ENCODE measurements at regions not wholly inside any gene's neighbourhood (a gene's known extent, or its start where the extent isn't known, plus 50 kb on each side); places are given as distances from the start of the nearest gene placed in this dataset.

- Histone ChIP-seq H4K20me1 (ENCODE audit: insufficient read depth) (no peaks in the 10 kb centered on the region), H3K9me3 (no peaks in the 10 kb centered on the region; the same call in 1 of the 2 replicates), H3K4me2 (no peak overlapping the region), H3K79me2 (ENCODE audit: insufficient read depth) (peaks cover 3% of the 10 kb centered on the region; the same call in 1 of the 2 replicates), H3K4me3 (ENCODE audit: low read depth in 2 of 2, low read length in 1 of 2) (no peak overlapping the region), H3K4me1 (ENCODE audit: control insufficient read depth in 1 of 2, insufficient read depth in 2 of 2, low read depth in 1 of 2, low read length in 1 of 2) (peaks cover 0 to 24% of the 10 kb centered on the region in 2 experiments; a peak in 1 of 4 replicates), H3F3A (replicated peaks; ENCODE audit: insufficient read depth) (peaks cover 3% of the 10 kb centered on the region), H3K36me3 (replicated peaks in 1 of 2; ENCODE audit: control insufficient read depth in 1 of 2, insufficient read depth in 2 of 2, low read length in 1 of 2) (no peaks in the 10 kb centered on the region), H3K9me2 (no peaks in the 10 kb centered on the region), H3K27me3 (ENCODE audit: insufficient read depth) (no peaks in the 10 kb centered on the region), H2AFZ (ENCODE audit: low read depth) (no peak overlapping the region), H3K27ac (ENCODE audit: low read depth in 2 of 2, low read length in 1 of 2) (no peak overlapping the region), H3K9ac (no peak overlapping the region)
- ChIA-PET CTCF (no interaction called here), POLR2A (no interaction called here)
- no peak for TF ChIP-seq MXI1 (IDR thresholded peaks at IDR 0.05; ENCODE audit: low read depth, low read length)
- TF ChIP-seq PBX3 (IDR thresholded peaks at IDR 0.05): no peak
- no peak for TF ChIP-seq YY1 (IDR thresholded peaks at IDR 0.05; ENCODE audit: low read depth)
- no peak for TF ChIP-seq FOXJ3 (CRISPR knock-in tag; IDR thresholded peaks at IDR 0.05)
- TF ChIP-seq IRF3 (IDR thresholded peaks at IDR 0.05; ENCODE audit: low read depth, low read length): no peak
- TF ChIP-seq USF1 (IDR thresholded peaks at IDR 0.05; ENCODE audit: borderline replicate concordance, low read depth): no peak
- no peak for TF ChIP-seq SMC3 (IDR thresholded peaks at IDR 0.05; ENCODE audit: low read depth, low read length)
- no peak for TF ChIP-seq CHD2 (IDR thresholded peaks at IDR 0.05; ENCODE audit: low read length, partially characterized antibody)
- DNase-seq: no peak
- WGBS (ENCODE audit: low lambda C conversion rate): 66% methylated on average over 10 of the region's 10 CpGs
Observed at GRCh38 chr10:43874984-43875383, 226.3 kb upstream of the ZNF32 start.

- Histone ChIP-seq H3K79me2 (ENCODE audit: insufficient read depth) (peaks cover 11% of the 10 kb centered on the region), H3F3A (replicated peaks; ENCODE audit: insufficient read depth) (peaks cover 7% of the 10 kb centered on the region), H3K4me1 (ENCODE audit: control insufficient read depth in 1 of 2, insufficient read depth in 2 of 2, low read depth in 1 of 2, low read length in 1 of 2) (peaks cover 0 to 20% of the 10 kb centered on the region in 2 experiments; a peak in 1 of 4 replicates), H3K36me3 (replicated peaks in 1 of 2; ENCODE audit: control insufficient read depth in 1 of 2, insufficient read depth in 2 of 2, low read length in 1 of 2) (no peaks in the 10 kb centered on the region), H2AFZ (ENCODE audit: low read depth) (no peak overlapping the region), H4K20me1 (ENCODE audit: insufficient read depth) (no peaks in the 10 kb centered on the region), H3K27ac (ENCODE audit: low read depth in 2 of 2, low read length in 1 of 2) (no peak overlapping the region), H3K9me2 (no peaks in the 10 kb centered on the region), H3K4me3 (ENCODE audit: low read depth in 2 of 2, low read length in 1 of 2) (no peak overlapping the region), H3K27me3 (ENCODE audit: insufficient read depth) (no peaks in the 10 kb centered on the region), H3K4me2 (no peak overlapping the region), H3K9me3 (no peaks in the 10 kb centered on the region; the same call in 1 of the 2 replicates), H3K9ac (no peak overlapping the region)
- ChIA-PET POLR2A (no interaction called here), CTCF (no interaction called here)
- DNase-seq: no peak
- no peak for TF ChIP-seq RCOR1 (IDR thresholded peaks at IDR 0.05; ENCODE audit: low read length)
- TF ChIP-seq POLR2AphosphoS5 (IDR thresholded peaks at IDR 0.05; ENCODE audit: low read depth, low read length): no peak
- no peak for TF ChIP-seq EZH2phosphoT487 (IDR thresholded peaks at IDR 0.05; ENCODE audit: borderline replicate concordance, low read depth)
- no peak for TF ChIP-seq CHD2 (IDR thresholded peaks at IDR 0.05; ENCODE audit: low read length, partially characterized antibody)
- no peak for TF ChIP-seq GATA2 (CRISPR knock-in tag; IDR thresholded peaks at IDR 0.05)
- no peak for TF ChIP-seq USF1 (IDR thresholded peaks at IDR 0.05; ENCODE audit: borderline replicate concordance, low read depth)
- no peak for TF ChIP-seq FOSL2 (IDR thresholded peaks at IDR 0.05; ENCODE audit: borderline replicate concordance, low read depth)
- TF ChIP-seq MEF2A (IDR thresholded peaks at IDR 0.05; ENCODE audit: borderline replicate concordance, low read depth): no peak
- no peak for TF ChIP-seq NRF1 (IDR thresholded peaks at IDR 0.05; ENCODE audit: low read depth, low read length)
- no peak for TF ChIP-seq EP300 (IDR thresholded peaks at IDR 0.05; ENCODE audit: borderline replicate concordance in 1 of 2, low read depth in 1 of 2, low read length in 1 of 2)
- no CpG with 5 or more reads among the region's 5 CpGs for WGBS (ENCODE audit: low lambda C conversion rate)
Observed at GRCh38 chr10:43873717-43874116, 225.0 kb upstream of the ZNF32 start.
